ENCODE measurements at regions not wholly inside any gene's neighbourhood (a gene's known extent, or its start where the extent isn't known, plus 50 kb on each side); places are given as distances from the start of the nearest gene placed in this dataset.
"Not testable (repeated sequence)": the region's sequence is repeated elsewhere in the genome, so short reads cannot be mapped to it uniquely, and the experiment has no call there.

GRCh38 chr3:95289295-95289694 lies 1226.4 kb downstream of the NSUN3 start:
- DNase-seq = no peak

- DNase-seq = no peak
Measured at GRCh38 chr3:95297581-95297980, 1234.7 kb downstream of the NSUN3 start.

GRCh38 chr3:95302044-95302443 lies 1239.2 kb downstream of the NSUN3 start:
- no peak for DNase-seq

- DNase-seq = no peak
Measured at GRCh38 chr3:95310560-95310959, 1247.7 kb downstream of the NSUN3 start.

- no peak for DNase-seq
Measured at GRCh38 chr3:95311272-95311671, 1248.4 kb downstream of the NSUN3 start.

GRCh38 chr3:95312650-95313049 lies 1249.8 kb downstream of the NSUN3 start:
- no peak for DNase-seq

- DNase-seq = no peak
Measured at GRCh38 chr3:95319921-95320494, 1257.1 kb downstream of the NSUN3 start.

GRCh38 chr3:95327478-95327877 lies 1264.6 kb downstream of the NSUN3 start:
- no peak for DNase-seq

GRCh38 chr3:95333826-95334225 lies 1271.0 kb downstream of the NSUN3 start:
- DNase-seq = no peak

- no peak for DNase-seq
Measured at GRCh38 chr3:95334461-95334860, 1271.6 kb downstream of the NSUN3 start.

GRCh38 chr3:95335517-95335916 lies 1272.7 kb downstream of the NSUN3 start:
- DNase-seq = no peak

- no peak for DNase-seq
Measured at GRCh38 chr3:95338446-95338845, 1275.6 kb downstream of the NSUN3 start.

- DNase-seq = no peak
Measured at GRCh38 chr3:95341314-95341713, 1278.5 kb downstream of the NSUN3 start.

GRCh38 chr3:95343228-95343627 lies 1280.4 kb downstream of the NSUN3 start:
- DNase-seq = no peak

- DNase-seq = no peak
Measured at GRCh38 chr3:95343767-95344166, 1280.9 kb downstream of the NSUN3 start.

GRCh38 chr3:95347936-95348335 lies 1285.1 kb downstream of the NSUN3 start:
- DNase-seq = not testable (repeated sequence)

- no peak for DNase-seq
Measured at GRCh38 chr3:95348879-95349278, 1286.0 kb downstream of the NSUN3 start.

- DNase-seq = no peak
Measured at GRCh38 chr3:95350049-95350448, 1287.2 kb downstream of the NSUN3 start.

- DNase-seq = no peak
Measured at GRCh38 chr3:95351158-95351557, 1288.3 kb downstream of the NSUN3 start.

GRCh38 chr3:95352471-95352870 lies 1289.6 kb downstream of the NSUN3 start:
- DNase-seq = no peak

GRCh38 chr3:95354489-95354888 lies 1291.6 kb downstream of the NSUN3 start:
- DNase-seq = no peak

GRCh38 chr3:95356764-95357501 lies 1294.1 kb downstream of the NSUN3 start:
- no peak for DNase-seq

GRCh38 chr3:95387242-95388021 lies 1324.6 kb downstream of the NSUN3 start:
- no peak for DNase-seq

Measured in occipital lobe (tissue), 1 donor.